GM10248 (cell line): ENCODE measurements at regions not wholly inside any gene's neighbourhood (a gene's known extent, or its start where the extent isn't known, plus 50 kb on each side); places are given as distances from the start of the nearest gene placed in this dataset.
"Not testable (repeated sequence)": the region's sequence is repeated elsewhere in the genome, so short reads cannot be mapped to it uniquely, and the experiment has no call there.

Source experiments
- CTCF ChIA-PET: fragments of 300-600 bp; sonication (Branson Sonifier 250); formaldehyde crosslinking; extraction: SDS; loops from one replicate; lab custom pipeline; 2021; ENCODE audit warnings: antibody characterized with exemption; lab: Yijun Ruan, JAX
- POLR2A ChIA-PET: fragments of 350-650 bp; sonication (Branson Sonifier 250); formaldehyde crosslinking; extraction: SDS; loops from one replicate; lab custom pipeline; 2020; ENCODE audit warnings: antibody characterized with exemption; lab: Yijun Ruan, JAX
- DNase-seq: peaks from one replicate; pipeline ENCODE4 v3.0.0; 2012; ENCODE audit errors: extremely low spot score
- TF ChIP-seq, protein P1 (sequence below): IDR thresholded peaks from 2 replicates; pipeline ENCODE4 v1.5.1; 2012; ENCODE audit warnings: mild to moderate bottlenecking, low read depth; ENCODE audit errors: extremely low read depth, missing control alignments, control extremely low read depth

DNA sequence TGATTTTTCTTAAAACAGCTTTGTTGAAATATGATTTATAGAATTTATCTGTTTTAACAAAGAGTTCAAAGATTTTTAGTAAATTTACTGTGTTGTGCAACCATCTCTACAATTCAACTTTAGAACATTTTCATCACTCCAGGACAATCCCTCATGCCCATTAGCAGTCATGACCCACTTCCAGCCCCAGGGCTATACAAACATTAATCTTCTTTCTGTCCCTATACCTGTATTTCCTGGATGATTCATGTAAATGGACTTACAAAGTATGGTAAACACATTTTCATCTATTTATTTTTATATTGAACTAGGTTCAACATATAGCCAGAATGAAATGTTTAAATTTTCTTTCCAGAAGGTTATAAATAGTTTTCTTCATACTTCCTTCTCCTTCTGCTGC, 127.8 kb upstream of the CCDC180 start:
- DNase-seq, result no peak
- TF ChIP-seq, protein P1, sequence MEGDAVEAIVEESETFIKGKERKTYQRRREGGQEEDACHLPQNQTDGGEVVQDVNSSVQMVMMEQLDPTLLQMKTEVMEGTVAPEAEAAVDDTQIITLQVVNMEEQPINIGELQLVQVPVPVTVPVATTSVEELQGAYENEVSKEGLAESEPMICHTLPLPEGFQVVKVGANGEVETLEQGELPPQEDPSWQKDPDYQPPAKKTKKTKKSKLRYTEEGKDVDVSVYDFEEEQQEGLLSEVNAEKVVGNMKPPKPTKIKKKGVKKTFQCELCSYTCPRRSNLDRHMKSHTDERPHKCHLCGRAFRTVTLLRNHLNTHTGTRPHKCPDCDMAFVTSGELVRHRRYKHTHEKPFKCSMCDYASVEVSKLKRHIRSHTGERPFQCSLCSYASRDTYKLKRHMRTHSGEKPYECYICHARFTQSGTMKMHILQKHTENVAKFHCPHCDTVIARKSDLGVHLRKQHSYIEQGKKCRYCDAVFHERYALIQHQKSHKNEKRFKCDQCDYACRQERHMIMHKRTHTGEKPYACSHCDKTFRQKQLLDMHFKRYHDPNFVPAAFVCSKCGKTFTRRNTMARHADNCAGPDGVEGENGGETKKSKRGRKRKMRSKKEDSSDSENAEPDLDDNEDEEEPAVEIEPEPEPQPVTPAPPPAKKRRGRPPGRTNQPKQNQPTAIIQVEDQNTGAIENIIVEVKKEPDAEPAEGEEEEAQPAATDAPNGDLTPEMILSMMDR, result no peak
- CTCF ChIA-PET, result no interaction called here
- POLR2A ChIA-PET, result no interaction called here

DNA sequence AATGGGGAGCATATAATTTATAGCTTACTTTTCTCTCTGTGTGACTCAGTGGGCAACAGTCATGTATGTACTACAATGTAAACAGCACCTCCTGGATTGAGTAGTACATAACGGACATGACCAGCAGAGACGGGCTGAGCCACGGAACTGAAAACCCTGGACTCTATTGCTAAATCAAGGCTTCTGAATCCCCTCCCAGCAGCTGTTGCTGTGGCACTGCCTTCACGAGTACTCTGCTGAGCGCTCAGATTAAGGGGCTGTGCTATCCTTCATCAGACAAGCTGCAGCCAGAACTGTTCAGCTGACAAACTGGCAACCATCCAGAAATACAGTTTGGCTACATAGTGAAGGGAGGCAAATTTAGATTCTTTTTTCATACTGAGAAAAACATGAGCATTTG, 131.3 kb upstream of the CCDC180 start:
- CTCF ChIA-PET, result no interaction called here

DNA sequence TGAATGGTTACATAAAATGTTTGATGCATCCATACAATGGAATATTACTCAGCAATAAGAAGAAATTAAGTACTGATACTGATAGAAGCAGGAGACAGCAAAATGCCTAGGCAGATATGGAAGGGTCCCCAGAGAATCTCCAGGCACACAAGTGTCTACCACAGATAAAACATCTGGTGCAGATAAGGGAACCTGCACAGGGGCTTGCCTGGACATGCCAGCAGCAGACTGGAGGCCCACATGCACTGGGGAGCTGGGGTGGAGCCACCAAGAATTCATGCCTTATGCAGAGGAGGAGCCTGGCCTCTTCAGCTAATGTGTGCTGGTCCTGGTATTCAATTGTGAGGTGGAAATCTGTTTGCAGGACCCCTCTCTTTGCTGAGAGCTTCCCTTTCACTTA, 129.2 kb upstream of the CTSV start:
- POLR2A ChIA-PET, CTCF ChIA-PET, DNase-seq: not testable (repeated sequence)

More for the DNA sequence above, 131.3 kb upstream of the CCDC180 start:
- TF ChIP-seq, protein P1, result no peak
- POLR2A ChIA-PET, result no interaction called here
- DNase-seq, result no peak

DNA sequence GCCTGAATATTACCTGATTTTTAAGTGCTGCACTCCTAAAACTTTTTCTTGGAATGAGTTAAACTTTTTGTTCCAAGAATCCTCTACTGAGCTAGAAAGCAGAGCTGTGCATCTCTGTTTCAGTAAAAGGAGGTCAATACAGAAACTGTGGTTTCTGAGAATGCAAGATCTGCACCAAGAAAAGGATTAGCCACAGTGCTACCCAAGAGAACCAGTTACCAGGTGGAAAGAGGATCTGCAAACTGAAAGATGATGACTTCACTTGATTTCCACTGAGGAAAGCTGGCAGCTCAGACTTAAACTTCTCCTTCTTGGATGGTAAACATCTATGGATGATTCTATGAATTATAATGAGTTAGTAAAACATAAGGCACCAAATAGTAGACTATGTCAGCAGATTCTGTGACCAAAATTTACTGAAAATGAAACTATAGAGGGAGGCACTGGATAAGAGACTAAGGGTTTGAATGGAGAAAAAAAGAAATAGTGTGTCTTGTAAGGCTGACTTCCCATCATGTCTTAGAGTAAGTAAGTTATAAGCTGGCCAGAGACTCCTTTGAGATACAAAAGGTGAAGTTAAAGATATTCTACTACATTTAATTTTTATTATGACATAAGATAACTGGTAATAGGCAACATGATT, 127.7 kb upstream of the CTSV start:
- POLR2A ChIA-PET, DNase-seq, CTCF ChIA-PET: not testable (repeated sequence)

DNA sequence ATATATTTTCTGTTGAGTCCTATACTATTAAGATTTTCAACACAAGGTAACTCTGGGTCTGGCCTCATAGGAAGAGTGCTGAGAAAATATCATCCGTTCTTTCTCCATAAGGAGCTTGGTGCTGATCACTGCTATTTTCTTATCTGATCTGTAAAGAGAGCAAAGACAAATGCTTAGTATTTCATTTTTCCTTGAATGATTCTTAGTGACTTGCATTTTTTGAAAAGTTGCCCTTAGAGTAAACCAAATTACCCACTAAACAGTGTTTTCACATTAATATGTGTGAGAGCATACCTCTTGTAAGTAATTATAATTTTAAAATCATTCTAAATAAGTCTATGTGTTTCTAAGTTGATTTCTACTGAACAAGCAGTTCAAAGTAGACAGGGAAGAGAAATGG, 121.3 kb upstream of the CTSV start:
- TF ChIP-seq, protein P1, result no peak
- ChIA-PET CTCF (interaction anchor here (1.1 kb wide), 1 partner anchor 13 kb away, joined by 3 read pairs; no protein-coding TSS in a partner anchor), POLR2A (no interaction called here)
- DNase-seq, result no peak

DNA sequence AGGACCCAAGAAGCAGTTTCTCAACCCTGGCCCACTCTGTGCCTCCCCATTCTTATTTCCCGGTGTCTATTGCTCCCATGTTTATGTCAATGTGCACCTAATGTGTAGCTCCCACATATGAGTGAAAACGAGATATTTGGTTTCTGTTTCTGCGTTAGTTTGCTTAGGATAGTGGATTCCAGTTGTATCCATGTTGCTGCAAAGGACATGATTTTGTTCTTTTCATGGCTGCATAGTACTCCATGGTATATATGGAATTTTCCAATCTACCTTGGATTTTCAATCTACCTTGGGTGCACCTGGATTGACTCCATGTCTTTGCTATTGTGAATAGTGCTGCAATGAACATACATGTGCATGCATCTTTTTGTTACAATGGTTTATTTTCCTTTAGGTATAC, 119.8 kb upstream of the CTSV start:
- DNase-seq, POLR2A ChIA-PET, CTCF ChIA-PET: not testable (repeated sequence)

DNA sequence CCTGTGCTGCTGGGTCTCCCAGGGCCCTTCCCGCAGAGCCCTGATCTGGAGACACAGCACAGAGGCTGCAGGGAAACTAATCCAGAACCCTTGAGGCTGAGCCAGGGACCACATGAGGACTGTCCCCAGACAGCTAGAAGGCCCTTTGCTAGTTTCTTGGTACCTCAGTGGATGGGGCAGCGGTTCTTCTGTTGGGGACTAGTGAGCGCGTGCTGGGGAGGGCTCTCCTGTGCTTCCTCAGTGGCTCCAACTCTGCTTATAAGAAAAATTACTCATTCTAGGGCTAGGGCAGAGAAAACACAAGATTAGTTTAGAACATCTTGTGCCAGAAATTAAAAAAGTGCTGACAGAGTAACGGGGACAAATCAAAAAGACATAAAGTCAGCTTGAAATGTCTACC, 116.5 kb upstream of the CTSV start:
- CTCF ChIA-PET, DNase-seq, POLR2A ChIA-PET: not testable (repeated sequence)

DNA sequence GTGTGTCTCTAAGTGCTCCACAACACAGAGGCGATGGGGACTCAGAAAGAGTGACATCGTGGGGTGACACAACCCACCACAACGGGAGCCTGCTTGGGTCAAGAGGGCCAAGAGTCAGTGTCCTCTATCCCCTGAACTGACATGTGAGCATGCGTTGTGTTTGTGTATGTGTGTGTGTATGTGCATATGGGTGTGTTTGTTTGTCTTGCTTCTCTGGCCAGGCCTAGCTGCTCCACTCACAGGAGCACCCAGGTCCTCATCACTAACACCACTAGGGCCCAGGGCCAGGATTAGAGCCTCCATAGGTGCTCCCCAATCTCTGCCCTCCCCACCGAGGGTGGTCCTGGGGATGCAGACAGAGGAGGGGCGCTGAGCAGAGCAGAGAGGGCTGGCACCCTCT, 115.0 kb upstream of the CTSV start:
- TF ChIP-seq, protein P1, result no peak
- POLR2A ChIA-PET, result no interaction called here
- CTCF ChIA-PET, result no interaction called here
- no peak for DNase-seq

DNA sequence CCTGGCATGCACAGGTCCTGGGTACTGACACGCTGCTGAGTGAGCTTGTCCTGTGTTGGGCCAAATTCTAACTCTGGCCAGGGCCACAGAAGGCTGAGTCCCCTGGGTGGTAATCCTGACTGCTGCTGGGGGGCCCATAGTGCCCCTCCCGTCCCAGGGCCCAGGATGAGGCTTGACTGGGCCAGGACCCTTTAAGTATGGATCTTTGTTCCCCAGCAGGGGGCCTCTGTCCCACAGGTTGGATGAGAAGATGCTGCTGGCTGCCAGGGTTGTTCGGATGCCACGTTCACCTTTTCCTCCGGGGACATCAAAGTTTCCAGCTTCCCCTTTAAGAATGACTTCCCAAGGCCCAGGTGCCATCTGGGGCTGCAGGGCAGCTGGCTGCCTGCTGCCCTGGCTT, 114.2 kb upstream of the CTSV start:
- POLR2A ChIA-PET, result not testable (repeated sequence)

DNA sequence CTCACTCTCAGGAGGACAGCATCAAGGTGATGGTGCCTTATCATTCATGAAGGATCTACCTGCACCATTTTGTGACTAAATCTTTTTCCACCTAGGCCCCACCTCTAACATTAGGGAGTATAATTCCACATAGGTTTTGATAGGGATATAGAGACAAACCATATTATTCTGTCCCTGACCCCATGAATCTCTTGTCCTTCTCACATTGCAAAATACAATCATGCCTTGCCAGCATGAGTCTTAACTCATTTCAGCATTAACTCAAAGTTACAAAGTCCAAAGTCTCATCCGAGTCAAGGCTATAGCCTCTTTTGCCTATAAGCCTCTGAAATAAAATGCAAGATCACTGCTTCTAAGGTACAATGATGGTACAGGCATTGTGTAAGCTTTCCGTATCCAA, 111.5 kb upstream of the CTSV start:
- POLR2A ChIA-PET, CTCF ChIA-PET, DNase-seq: not testable (repeated sequence)

More for the DNA sequence above, 114.2 kb upstream of the CTSV start:
- CTCF ChIA-PET, DNase-seq: not testable (repeated sequence)

DNA sequence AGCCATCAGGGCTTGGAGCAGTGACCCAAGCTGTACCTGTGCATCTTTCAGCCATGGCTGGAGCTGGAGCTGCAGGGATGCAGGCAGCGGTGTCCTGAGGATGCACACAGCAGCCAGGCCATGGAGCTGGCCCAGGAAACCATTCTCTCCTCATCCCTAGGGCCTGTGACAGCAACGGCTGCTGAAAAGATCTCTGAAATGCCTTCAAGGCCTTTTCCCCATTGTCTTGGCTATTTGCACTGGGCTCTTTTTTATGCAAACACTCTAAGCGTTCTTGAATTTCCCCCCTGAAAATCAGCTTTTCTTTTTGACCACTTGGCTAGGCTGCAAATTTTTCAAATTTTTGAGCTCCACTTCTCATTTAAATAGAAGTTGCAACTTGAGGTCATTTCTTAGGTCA, 109.5 kb upstream of the CTSV start:
- DNase-seq, CTCF ChIA-PET: not testable (repeated sequence)
- POLR2A ChIA-PET, result interaction anchor here (0.6 kb wide), 1 partner anchor 485 kb away, joined by 5 read pairs; the partner anchor contains the start of gene TSTD2

DNA sequence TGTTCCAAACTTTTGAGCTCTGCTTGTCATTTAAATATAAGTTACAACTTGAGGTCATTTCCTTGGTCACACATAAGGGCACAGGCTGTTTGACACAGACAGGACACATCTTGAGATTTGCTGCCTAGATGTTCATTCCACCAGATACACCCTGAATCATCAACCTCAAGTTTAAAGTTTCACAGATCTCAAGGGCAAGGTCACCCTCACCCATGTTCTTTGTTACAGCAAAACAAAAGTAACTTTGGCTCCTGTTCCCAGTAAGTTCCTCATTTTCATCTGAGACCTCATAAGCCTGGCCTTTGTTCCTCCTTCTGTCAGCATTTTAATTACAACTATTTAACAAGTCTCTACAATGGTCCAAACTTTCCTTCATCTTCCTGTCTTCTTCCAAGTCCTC, 106.7 kb upstream of the CTSV start:
- DNase-seq, POLR2A ChIA-PET, CTCF ChIA-PET: not testable (repeated sequence)
